DOHH2 (cell line): ENCODE measurements at regions not wholly inside any gene's neighbourhood (a gene's known extent, or its start where the extent isn't known, plus 50 kb on each side); places are given as distances from the start of the nearest gene placed in this dataset.

Experiments used
- H3F3A ChIP-seq: fragments of 200-600 bp; sonication (generic), shearing (Covaris generic); 2 replicates; pipeline ENCODE4 v1.6.0; 2016; ENCODE audit warnings: antibody characterized with exemption, mild to moderate bottlenecking; ENCODE audit not compliant: control insufficient read depth, insufficient read depth
- H3K27ac ChIP-seq: fragments of 200-600 bp; sonication (generic); 2 replicates; pipeline ENCODE4 v1.5.1; 2014; ENCODE audit warnings: low read depth, mild to moderate bottlenecking, low read length, moderate library complexity
- H3K27me3 ChIP-seq: fragments of 200-600 bp; sonication (generic); 2 replicates; pipeline ENCODE4 v1.6.1; 2014; ENCODE audit warnings: mild to moderate bottlenecking, low read length, mixed read lengths; ENCODE audit not compliant: control insufficient read depth
- H3K36me3 ChIP-seq: fragments of 200-600 bp; sonication (generic); 2 replicates; pipeline ENCODE4 v1.6.1; 2014; ENCODE audit warnings: mild to moderate bottlenecking, low read length, moderate library complexity, mixed read lengths; ENCODE audit not compliant: control insufficient read depth
- H3K4me1 ChIP-seq: fragments of 200-600 bp; sonication (generic); 2 replicates; pipeline ENCODE4 v1.6.1; 2014; ENCODE audit warnings: mild to moderate bottlenecking, low read length, mixed read lengths; ENCODE audit not compliant: control insufficient read depth
- H3K4me2 ChIP-seq: fragments of 200-600 bp; sonication (generic); 2 replicates; pipeline ENCODE4 v1.6.0; 2014; ENCODE audit warnings: mild to moderate bottlenecking, low read length, moderate library complexity
- H3K4me3 ChIP-seq: fragments of 200-600 bp; sonication (generic); 2 replicates; pipeline ENCODE4 v1.5.1; 2014; ENCODE audit warnings: mild to moderate bottlenecking, low read length, mixed read lengths
- H3K79me2 ChIP-seq: fragments of 200-600 bp; sonication (generic); 2 replicates; pipeline ENCODE4 v1.6.1; 2014; ENCODE audit warnings: mild to moderate bottlenecking, low read length, mixed read lengths; ENCODE audit not compliant: control insufficient read depth
- H3K9me2 ChIP-seq: fragments of 200-600 bp; sonication (generic); replicated peaks from 2 replicates; pipeline ENCODE4 v1.6.1; 2014; ENCODE audit warnings: mild to moderate bottlenecking, low read length, mixed read lengths; ENCODE audit not compliant: control insufficient read depth
- H3K9me3 ChIP-seq: fragments of 200-600 bp; sonication (generic); 2 replicates; pipeline ENCODE4 v1.6.1; 2014; ENCODE audit warnings: antibody characterized with exemption, low read length, mixed read lengths; ENCODE audit not compliant: control insufficient read depth, insufficient read depth
- H4K20me1 ChIP-seq: fragments of 200-600 bp; sonication (generic); 2 replicates; pipeline ENCODE4 v1.6.0; 2014; ENCODE audit warnings: low read depth, mild to moderate bottlenecking, antibody characterized with exemption, low read length, moderate library complexity; ENCODE audit not compliant: control insufficient read depth, insufficient read depth
- CTCF ChIP-seq: fragments of 200-600 bp; sonication (generic); IDR thresholded peaks from one replicate; pipeline ENCODE4 v1.5.1; 2014; ENCODE audit warnings: antibody characterized with exemption, mild to moderate bottlenecking, low read depth, low read length; ENCODE audit not compliant: poor library complexity, severe bottlenecking
- EZH2phosphoT487 ChIP-seq: fragments of 200-600 bp; sonication (generic); IDR thresholded peaks from 2 replicates; pipeline ENCODE4 v1.6.1; 2017; ENCODE audit warnings: borderline replicate concordance, mild to moderate bottlenecking, antibody characterized with exemption, low read length, moderate library complexity, mixed read lengths

GRCh38 chr3:115287198-115287597, 140.1 kb upstream of the ZBTB20 start:
- no peak overlapping the region for H3K4me3 ChIP-seq
- no peaks in the 10 kb centered on the region for H3K27me3 ChIP-seq
- no peaks in the 10 kb centered on the region for H3K79me2 ChIP-seq
- H3K4me1 ChIP-seq: no peaks in the 10 kb centered on the region
- no peaks in the 10 kb centered on the region for H3F3A ChIP-seq
- H3K27ac ChIP-seq: no peak overlapping the region
- no peaks in the 10 kb centered on the region for H3K9me3 ChIP-seq
- no peak overlapping the region for H3K4me2 ChIP-seq
- no peaks in the 10 kb centered on the region for H3K36me3 ChIP-seq
- H3K9me2 ChIP-seq: no peaks in the 10 kb centered on the region; the same call in 1 of the 2 replicates
- no peak for TF ChIP-seq CTCF
- no peak for TF ChIP-seq EZH2phosphoT487
- H4K20me1 ChIP-seq: no peaks in the 10 kb centered on the region

GRCh38 chr3:115292131-115292530, 145.0 kb upstream of the ZBTB20 start:
- no peaks in the 10 kb centered on the region for H4K20me1 ChIP-seq
- no peaks in the 10 kb centered on the region for H3K79me2 ChIP-seq
- no peaks in the 10 kb centered on the region; the same call in 1 of the 2 replicates for H3K9me2 ChIP-seq
- H3K4me1 ChIP-seq: no peaks in the 10 kb centered on the region
- H3K9me3 ChIP-seq: no peaks in the 10 kb centered on the region
- H3K4me2 ChIP-seq: no peak overlapping the region
- no peaks in the 10 kb centered on the region for H3F3A ChIP-seq
- H3K27me3 ChIP-seq: no peaks in the 10 kb centered on the region
- H3K27ac ChIP-seq: no peak overlapping the region
- TF ChIP-seq CTCF: no peak
- TF ChIP-seq EZH2phosphoT487: no peak
- H3K36me3 ChIP-seq: no peaks in the 10 kb centered on the region
- H3K4me3 ChIP-seq: no peak overlapping the region

- Histone ChIP-seq H3K9me2 (no peaks in the 10 kb centered on the region; the same call in 1 of the 2 replicates), H3K27ac (no peak overlapping the region), H3K79me2 (no peaks in the 10 kb centered on the region), H3K4me1 (no peaks in the 10 kb centered on the region), H3K4me2 (no peak overlapping the region), H4K20me1 (no peaks in the 10 kb centered on the region), H3K9me3 (no peaks in the 10 kb centered on the region), H3K36me3 (no peaks in the 10 kb centered on the region), H3F3A (no peaks in the 10 kb centered on the region), H3K4me3 (no peak overlapping the region), H3K27me3 (no peaks in the 10 kb centered on the region)
- no peak for TF ChIP-seq CTCF
- TF ChIP-seq EZH2phosphoT487: no peak
These were observed 145.6 kb upstream of the ZBTB20 start for GRCh38 chr3:115292677-115293165.

- Histone ChIP-seq H3F3A (no peaks in the 10 kb centered on the region), H3K36me3 (no peaks in the 10 kb centered on the region), H3K79me2 (no peaks in the 10 kb centered on the region), H3K27me3 (no peaks in the 10 kb centered on the region), H3K9me3 (no peaks in the 10 kb centered on the region), H4K20me1 (no peaks in the 10 kb centered on the region), H3K4me2 (no peak overlapping the region), H3K27ac (no peak overlapping the region), H3K4me1 (no peaks in the 10 kb centered on the region), H3K9me2 (no peaks in the 10 kb centered on the region; the same call in 1 of the 2 replicates), H3K4me3 (no peak overlapping the region)
- TF ChIP-seq EZH2phosphoT487 (no peak), CTCF (no peak)
These were observed 146.2 kb upstream of the ZBTB20 start for GRCh38 chr3:115293321-115293720.
